CD4-positive, alpha-beta T cell (primary cell): ENCODE measurements at regions not wholly inside any gene's neighbourhood (a gene's known extent, or its start where the extent isn't known, plus 50 kb on each side); places are given as distances from the start of the nearest gene placed in this dataset.
A peak's percentile ranks its signal among the peaks of the same experiment; 100 is the strongest.

Experiments used
- ATAC-seq: fragments of 200-7000 bp; cut with Tn5 transposase; one replicate; pipeline ENCODE4 v1.10.0; 2022; ENCODE audit warnings: mild to moderate bottlenecking; ENCODE audit not compliant: poor library complexity
- CTCF ChIA-PET: fragments of 350-600 bp; sonication (Branson Sonifier 250); formaldehyde crosslinking; loops from one replicate; lab custom pipeline; 2021; ENCODE audit warnings: antibody characterized with exemption, inconsistent platforms; lab: Charles Lee
- POLR2A ChIA-PET: fragments of 350-600 bp; sonication (Branson Sonifier 250); formaldehyde crosslinking; loops from one replicate; lab custom pipeline; 2021; ENCODE audit warnings: antibody characterized with exemption, inconsistent platforms; lab: Charles Lee
- DNase-seq, 14 experiments: peaks; one replicate each; pipeline ENCODE4 v3.0.0-alpha.2; 2013 to 2020; ENCODE audit warnings: mixed read lengths in 2 of 14
- H3K27ac ChIP-seq, 2 donors: one replicate each; pipeline versions ENCODE4 v1.5.1 to v1.7.0; 2013; ENCODE audit warnings: low read length in 2 of 2, low read depth in 1 of 2, mild to moderate bottlenecking in 1 of 2
- H3K27me3 ChIP-seq, 2 experiments: 1 replicate in 1 of 2; 2 replicates in 1 of 2; pipeline versions ENCODE4 v1.6.1 to v1.7.0; 2013; ENCODE audit warnings: low read length in 2 of 2, control low read depth in 1 of 2, mild to moderate bottlenecking in 1 of 2, moderate library complexity in 1 of 2; ENCODE audit not compliant: insufficient read depth in 2 of 2, control insufficient read depth in 1 of 2
- H3K36me3 ChIP-seq: one replicate; pipeline ENCODE4 v1.6.1; 2013; ENCODE audit warnings: low read length, control low read depth; ENCODE audit not compliant: insufficient read depth
- H3K4me1 ChIP-seq: one replicate; pipeline ENCODE4 v1.6.1; 2013; ENCODE audit warnings: low read length, control low read depth; ENCODE audit not compliant: insufficient read depth
- H3K4me3 ChIP-seq: one replicate; pipeline ENCODE4 v1.5.1; 2013; ENCODE audit warnings: mild to moderate bottlenecking, low read length, moderate library complexity
- H3K9me3 ChIP-seq, 2 experiments: 1 replicate in 1 of 2; 2 replicates in 1 of 2; pipeline versions ENCODE4 v1.6.1 to v1.7.0; 2013; ENCODE audit warnings: low read length in 2 of 2, mild to moderate bottlenecking in 2 of 2, control low read depth in 1 of 2, moderate library complexity in 1 of 2; ENCODE audit not compliant: control insufficient read depth in 1 of 2, insufficient read depth in 1 of 2
- H3K27ac Mint-ChIP-seq: one replicate; pipeline ENCODE4 v1.8.0; 2020; ENCODE audit warnings: mixed read lengths
- H3K27me3 Mint-ChIP-seq: one replicate; pipeline ENCODE4 v1.8.0; 2021; ENCODE audit warnings: mixed read lengths
- H3K36me3 Mint-ChIP-seq: one replicate; pipeline ENCODE4 v1.8.0; 2021; ENCODE audit warnings: low read depth, mixed read lengths
- H3K4me1 Mint-ChIP-seq: one replicate; pipeline ENCODE4 v1.8.0; 2021; ENCODE audit warnings: low read depth, mixed read lengths
- H3K4me3 Mint-ChIP-seq: one replicate; pipeline ENCODE4 v1.8.0; 2020; ENCODE audit warnings: mild to moderate bottlenecking, mixed read lengths
- H3K9me3 Mint-ChIP-seq: one replicate; pipeline ENCODE4 v1.8.0; 2020; ENCODE audit warnings: mixed read lengths
- CTCF ChIP-seq: fragments of 200-600 bp; IDR thresholded peaks from one replicate; pipeline ENCODE4 v1.8.0; 2022; ENCODE audit warnings: antibody characterized with exemption, mild to moderate bottlenecking
- intact Hi-C, 2 experiments: fragments of 100-400 bp; cut with DNase I in 1 of 2; cut with micrococcal nuclease in 1 of 2; formaldehyde crosslinking; loops; one replicate each; pipeline versions ENCODE4 v1.15.1 to v1.9.0; 2023 to 2025; cut with DNase I, micrococcal nuclease

- H3K4me1 ChIP-seq: peaks cover 11% of the 10 kb centered on the region
- peak in 1 of 14 experiments; percentile 11 for DNase-seq
- ATAC-seq: no peak
- POLR2A ChIA-PET: no interaction called here
- no peak overlapping the region for H3K4me3 ChIP-seq
- CTCF ChIA-PET: no interaction called here
- H3K9me3 Mint-ChIP-seq: no peaks in the 10 kb centered on the region
- peaks cover 48% of the 10 kb centered on the region for H3K4me1 Mint-ChIP-seq
- no peaks in the 10 kb centered on the region for H3K36me3 Mint-ChIP-seq
- TF ChIP-seq CTCF: no peak
- H3K4me3 Mint-ChIP-seq: no peak overlapping the region
- H3K27ac Mint-ChIP-seq: peak overlapping the region; percentile 35
- H3K36me3 ChIP-seq: no peaks in the 10 kb centered on the region
- no peaks in the 10 kb centered on the region for H3K9me3 ChIP-seq
- H3K27ac ChIP-seq: peak overlapping the region in 1 of 2 donors; percentile 31
- no peaks in the 10 kb centered on the region for H3K27me3 Mint-ChIP-seq
- intact Hi-C loops: no loop called here
- H3K27me3 ChIP-seq: no peaks in the 10 kb centered on the region
Observed at GRCh38 chr13:50257646-50258045, 242.4 kb downstream of the KCNRG start.

GRCh38 chr13:50261130-50261901, 246.1 kb downstream of the KCNRG start:
- Histone ChIP-seq H3K36me3 (no peaks in the 10 kb centered on the region), H3K4me3 (no peak overlapping the region), H3K4me1 (peaks cover 8% of the 10 kb centered on the region), H3K27ac (no peak overlapping the region), H3K9me3 (no peaks in the 10 kb centered on the region), H3K27me3 (no peaks in the 10 kb centered on the region)
- intact Hi-C loops: loop anchor here in 1 of 2 experiments (10.0 kb wide), 1 partner anchor 287 kb away; no protein-coding TSS in a partner anchor
- Mint-ChIP-seq H3K4me3 (no peak overlapping the region), H3K9me3 (no peaks in the 10 kb centered on the region), H3K36me3 (no peaks in the 10 kb centered on the region), H3K4me1 (peaks cover 32% of the 10 kb centered on the region), H3K27me3 (no peaks in the 10 kb centered on the region), H3K27ac (no peak overlapping the region)
- TF ChIP-seq CTCF: no peak
- ATAC-seq (no peak), DNase-seq (no peak)
- CTCF ChIA-PET: no interaction called here
- POLR2A ChIA-PET: no interaction called here

- Mint-ChIP-seq H3K36me3 (no peaks in the 10 kb centered on the region), H3K9me3 (no peaks in the 10 kb centered on the region), H3K4me1 (no peaks in the 10 kb centered on the region), H3K4me3 (no peak overlapping the region), H3K27ac (no peak overlapping the region), H3K27me3 (no peaks in the 10 kb centered on the region)
- no peak for ATAC-seq
- Histone ChIP-seq H3K27me3 (no peaks in the 10 kb centered on the region), H3K27ac (no peak overlapping the region), H3K4me1 (no peaks in the 10 kb centered on the region), H3K36me3 (no peaks in the 10 kb centered on the region), H3K4me3 (no peak overlapping the region), H3K9me3 (no peaks in the 10 kb centered on the region)
- TF ChIP-seq CTCF: no peak
- CTCF ChIA-PET: interaction anchor here (0.8 to 1.8 kb wide), 3 partner anchors 14 to 270 kb away, joined by 3 to 4 read pairs (median 3); partner anchors contain the start of gene TRIM13
- DNase-seq: no peak
- intact Hi-C loops: loop anchor here in 1 of 2 experiments (10.0 kb wide), 1 partner anchor 292 kb away; no protein-coding TSS in a partner anchor
- POLR2A ChIA-PET: no interaction called here
Observed at GRCh38 chr13:50267066-50267465, 251.8 kb downstream of the KCNRG start.
